GM19035 (cell line): ENCODE measurements at regions not wholly inside any gene's neighbourhood (a gene's known extent, or its start where the extent isn't known, plus 50 kb on each side); places are given as distances from the start of the nearest gene placed in this dataset.

Experiments used
- ATAC-seq: cut with Tn5 transposase; IDR thresholded peaks from one replicate; pipeline ENCODE4 v1.9.1; 2021; ENCODE audit not compliant: unreplicated experiment

GRCh38 chr3:72441284-72441994 lies 406.8 kb downstream of the SHQ1 start:
- no peak for ATAC-seq

GRCh38 chr3:72440491-72440890 lies 407.8 kb downstream of the SHQ1 start:
- ATAC-seq: no peak

- peak; percentile 63 for ATAC-seq
Measured at GRCh38 chr3:72439321-72440183, 408.7 kb downstream of the SHQ1 start.

GRCh38 chr3:72437661-72438406 lies 410.4 kb downstream of the SHQ1 start:
- ATAC-seq: no peak

- ATAC-seq: no peak
Measured at GRCh38 chr3:72436863-72437592, 411.2 kb downstream of the SHQ1 start.

GRCh38 chr3:72434296-72434695 lies 413.9 kb downstream of the SHQ1 start:
- no peak for ATAC-seq

GRCh38 chr3:72432246-72432645 lies 416.0 kb downstream of the SHQ1 start:
- ATAC-seq: no peak

- no peak for ATAC-seq
Measured at GRCh38 chr3:72429589-72430353, 418.5 kb downstream of the SHQ1 start.

- no peak for ATAC-seq
Measured at GRCh38 chr3:72428803-72429202, 419.4 kb downstream of the SHQ1 start.

GRCh38 chr3:72427624-72428023 lies 420.6 kb downstream of the SHQ1 start:
- no peak for ATAC-seq

- ATAC-seq: no peak
Measured at GRCh38 chr3:72426618-72427397, 421.4 kb downstream of the SHQ1 start.

GRCh38 chr3:72423643-72424042 lies 424.6 kb downstream of the SHQ1 start:
- no peak for ATAC-seq

GRCh38 chr3:72421786-72422185 lies 426.5 kb downstream of the SHQ1 start:
- no peak for ATAC-seq

GRCh38 chr3:72421126-72421525 lies 427.1 kb downstream of the SHQ1 start:
- ATAC-seq: no peak

- no peak for ATAC-seq
Measured at GRCh38 chr3:72418856-72419255, 429.4 kb downstream of the SHQ1 start.

GRCh38 chr3:72418244-72418643 lies 430.0 kb downstream of the SHQ1 start:
- no peak for ATAC-seq

- no peak for ATAC-seq
Measured at GRCh38 chr3:72414481-72415016, 433.7 kb downstream of the SHQ1 start.

GRCh38 chr3:72413228-72413627 lies 435.0 kb downstream of the SHQ1 start:
- no peak for ATAC-seq

- no peak for ATAC-seq
Measured at GRCh38 chr3:72412340-72412956, 435.8 kb downstream of the SHQ1 start.
